IPS DF 4.7 (cell line): ENCODE measurements at regions not wholly inside any gene's neighbourhood (a gene's known extent, or its start where the extent isn't known, plus 50 kb on each side); places are given as distances from the start of the nearest gene placed in this dataset.

Source experiments
- DNase-seq: peaks from one replicate; pipeline ENCODE4 v3.0.0-alpha.2; 2013; ENCODE audit warnings: low spot score; ENCODE audit errors: extremely low read depth

GRCh38 chr1:94325377-94326302, 88.3 kb upstream of the ARHGAP29 start:
- no peak for DNase-seq

DNA sequence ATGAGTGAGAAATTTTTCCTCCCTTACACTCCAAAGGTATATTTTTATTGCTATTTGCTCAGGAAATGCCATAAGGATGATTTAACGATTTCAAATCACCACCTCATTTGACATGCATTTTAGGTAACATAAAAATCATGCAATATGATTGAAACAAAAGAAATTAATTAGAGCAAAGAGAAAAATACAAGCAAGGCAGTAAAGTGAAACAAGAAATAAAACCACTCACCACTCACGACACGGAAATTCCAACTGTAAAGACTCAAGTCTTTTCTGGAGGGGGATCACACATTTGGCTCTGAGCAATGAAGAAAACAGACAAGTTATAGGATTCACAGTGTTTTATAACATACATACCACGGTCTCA, 86.8 kb upstream of the ARHGAP29 start:
- DNase-seq = no peak

GRCh38 chr1:94323311-94324177, 86.2 kb upstream of the ARHGAP29 start:
- DNase-seq = no peak

- DNase-seq = no peak
These were observed 85.3 kb upstream of the ARHGAP29 start for GRCh38 chr1:94322696-94323095.

DNA sequence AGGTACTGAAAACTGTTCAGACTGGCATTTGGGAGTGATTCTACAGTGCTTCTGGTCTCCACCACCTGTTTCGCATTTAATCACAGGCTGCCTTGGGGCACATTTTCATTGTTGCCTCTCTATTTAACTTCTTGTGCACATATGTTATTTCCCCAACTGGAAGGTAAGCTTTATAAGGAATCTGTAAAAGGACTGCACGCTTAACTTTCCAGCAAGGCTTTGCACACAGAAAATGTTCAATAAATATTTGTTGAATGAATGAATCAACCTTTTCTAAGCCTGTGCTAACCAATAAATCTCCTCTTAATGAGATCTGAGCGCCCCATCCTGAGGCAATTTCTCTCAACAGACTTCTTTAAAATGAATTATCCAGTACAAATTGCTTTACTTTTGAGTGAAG, 84.3 kb upstream of the ARHGAP29 start:
- no peak for DNase-seq

GRCh38 chr1:94319319-94320102, 82.1 kb upstream of the ARHGAP29 start:
- no peak for DNase-seq

GRCh38 chr1:94318505-94319030, 81.2 kb upstream of the ARHGAP29 start:
- DNase-seq = no peak

DNA sequence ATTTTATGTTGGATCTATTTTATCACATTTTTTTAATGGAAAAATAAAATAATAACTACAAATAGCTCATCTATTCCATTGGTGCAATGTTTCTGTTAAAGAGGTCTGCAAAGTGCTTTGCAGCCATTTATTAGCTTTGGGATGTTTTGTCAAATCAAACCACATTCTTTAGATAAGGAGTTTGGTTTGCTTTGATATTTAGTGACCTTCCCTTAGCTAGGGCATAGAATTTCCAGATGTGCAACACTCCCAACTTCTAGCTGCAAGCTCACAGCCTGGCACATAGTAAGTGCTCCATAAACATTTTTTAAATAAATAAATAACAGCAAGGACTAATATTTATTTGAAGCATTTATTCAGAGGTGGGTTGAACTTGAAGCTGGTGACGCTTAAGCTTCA, 80.4 kb upstream of the ARHGAP29 start:
- DNase-seq = no peak

DNA sequence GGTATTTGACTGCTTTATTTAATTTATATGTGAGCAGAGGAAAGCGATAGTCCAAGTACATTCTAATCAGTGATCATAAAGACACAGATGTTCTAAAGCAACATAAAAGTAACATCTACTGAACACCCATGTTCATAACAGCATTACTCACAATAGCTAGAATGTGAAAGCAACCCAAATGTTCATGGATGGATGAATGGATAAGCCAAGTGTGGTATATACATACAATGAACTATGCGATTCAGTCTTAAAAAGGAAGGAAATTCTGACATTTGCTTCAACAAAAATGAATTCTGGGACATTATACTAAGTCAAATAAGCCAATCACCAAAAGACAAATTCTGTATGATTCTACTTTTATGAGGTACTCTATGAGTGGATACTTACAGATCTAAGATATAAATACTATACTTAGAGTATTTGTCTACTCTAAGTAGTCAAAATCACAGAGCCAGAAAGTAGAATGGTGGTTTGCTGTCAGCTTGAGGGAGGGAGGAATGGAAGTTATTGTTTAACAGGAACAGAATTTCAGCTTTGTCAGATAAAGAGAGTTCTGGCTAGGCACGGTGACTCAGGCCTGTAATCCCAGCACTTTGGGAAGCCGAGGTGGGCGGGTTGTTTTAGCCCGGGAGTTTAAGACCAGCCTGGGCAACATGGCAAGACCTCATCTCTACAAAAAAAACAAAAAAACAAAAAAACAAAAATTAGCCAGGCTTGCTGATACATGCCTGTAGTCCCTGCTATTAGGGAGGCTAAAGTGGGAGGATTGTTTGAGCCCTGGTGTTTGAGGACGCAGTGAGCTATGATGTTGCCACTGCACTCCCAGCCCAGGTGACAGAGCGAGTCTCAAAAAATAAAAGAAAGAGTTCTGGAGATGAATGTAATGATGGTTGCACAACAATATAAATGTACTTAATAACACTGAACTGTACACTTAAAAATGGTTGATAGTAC, 79.7 kb upstream of the ARHGAP29 start:
- DNase-seq = no peak

DNA sequence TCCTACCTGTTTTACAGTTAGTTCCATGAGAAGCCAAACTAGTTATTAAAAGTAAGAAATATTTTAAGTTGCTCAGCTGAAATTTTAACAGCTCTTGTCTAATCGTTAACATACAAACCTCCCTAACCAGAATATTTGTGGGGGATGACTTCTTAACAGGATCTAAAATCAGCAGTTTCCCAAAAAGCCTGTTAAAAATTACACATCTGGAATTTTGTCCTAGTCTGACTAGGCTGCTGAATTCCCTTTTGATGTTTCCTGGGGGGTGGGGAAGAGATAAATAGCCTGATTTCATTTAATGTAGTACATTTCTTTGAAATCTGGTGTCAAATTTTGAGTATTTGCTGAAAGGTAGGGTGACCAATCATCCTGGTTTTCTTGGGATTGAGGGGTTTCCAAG, 78.8 kb upstream of the ARHGAP29 start:
- DNase-seq = no peak

- DNase-seq = no peak
These were observed 78.2 kb upstream of the ARHGAP29 start for GRCh38 chr1:94315552-94316116.

GRCh38 chr1:94314222-94314858, 77.0 kb upstream of the ARHGAP29 start:
- no peak for DNase-seq

- DNase-seq = no peak
These were observed 73.3 kb upstream of the ARHGAP29 start for GRCh38 chr1:94310570-94311270.

DNA sequence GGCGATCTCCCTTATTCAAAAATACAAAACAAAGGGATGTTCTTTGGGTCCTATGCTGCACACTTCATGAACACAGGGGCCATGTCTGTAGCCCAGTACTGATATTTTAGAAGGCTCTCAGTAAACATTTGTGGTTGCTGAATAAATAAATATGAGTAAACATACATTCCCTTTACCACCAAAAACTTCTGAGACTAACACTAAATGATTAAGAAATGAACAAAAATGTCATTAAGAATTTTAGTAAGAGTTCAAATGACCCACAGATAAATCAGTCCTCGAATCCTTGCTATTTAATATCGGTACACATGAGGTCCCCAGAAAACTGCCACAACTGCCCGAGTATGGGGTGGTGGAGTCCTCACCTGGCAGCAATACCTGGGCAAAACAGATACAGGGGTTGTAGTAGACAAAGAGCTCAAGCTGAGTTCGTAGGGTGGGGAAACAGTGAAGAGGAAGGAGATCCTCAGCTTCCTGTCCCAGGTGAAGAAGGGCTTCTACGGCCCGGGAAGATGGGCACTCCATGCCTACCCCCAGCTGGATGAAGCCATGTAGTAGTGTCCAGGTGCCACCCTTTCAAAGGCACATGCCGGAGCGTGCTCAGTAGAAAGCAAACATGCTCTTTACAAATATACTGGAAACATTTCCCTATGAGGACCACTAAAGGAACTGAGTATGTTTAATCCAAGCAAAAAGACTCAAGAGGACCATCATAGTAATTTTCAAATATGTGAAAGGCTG, 72.6 kb upstream of the ARHGAP29 start:
- DNase-seq = no peak

- no peak for DNase-seq
These were observed 71.8 kb upstream of the ARHGAP29 start for GRCh38 chr1:94309216-94309615.

DNA sequence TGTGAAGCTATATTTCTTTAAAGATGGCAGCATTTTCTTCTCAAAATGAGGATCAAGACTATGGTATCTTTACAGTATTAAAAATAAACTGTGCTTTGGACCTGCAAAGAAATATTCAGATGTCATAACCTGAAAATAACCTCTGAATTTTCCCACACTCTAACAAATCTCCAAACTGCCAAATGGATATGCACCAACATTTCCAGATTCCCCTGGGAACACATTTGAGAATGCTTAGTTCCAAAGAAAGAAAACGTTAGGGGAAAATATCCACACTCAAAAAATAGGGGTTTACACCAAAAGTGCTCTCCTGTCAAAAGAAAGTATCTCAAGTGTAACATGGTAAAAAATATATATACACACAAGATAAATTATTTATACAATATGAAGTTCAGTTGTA, 69.1 kb upstream of the ARHGAP29 start:
- no peak for DNase-seq

DNA sequence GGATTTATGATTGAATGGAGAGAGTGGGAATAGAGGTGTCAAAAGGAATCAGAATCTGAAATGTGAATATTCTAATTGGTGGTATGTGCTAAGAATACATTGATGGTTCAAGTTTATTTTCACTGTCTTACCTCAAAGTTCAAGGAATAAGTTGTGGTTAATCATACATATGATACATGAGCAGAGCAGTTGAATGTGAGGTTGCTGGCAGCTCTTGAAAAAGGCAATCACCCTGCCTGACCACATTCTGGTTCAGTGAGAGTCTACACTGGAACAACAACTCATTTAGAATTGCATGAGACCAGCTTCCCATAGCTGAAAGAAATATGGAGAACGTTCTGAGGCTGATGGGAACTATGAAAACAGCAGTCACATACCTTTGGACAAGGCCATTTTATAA, 68.3 kb upstream of the ARHGAP29 start:
- no peak for DNase-seq

GRCh38 chr1:94304553-94304952, 67.2 kb upstream of the ARHGAP29 start:
- no peak for DNase-seq
